ENCODE measurements at regions not wholly inside any gene's neighbourhood (a gene's known extent, or its start where the extent isn't known, plus 50 kb on each side); places are given as distances from the start of the nearest gene placed in this dataset.

DNA sequence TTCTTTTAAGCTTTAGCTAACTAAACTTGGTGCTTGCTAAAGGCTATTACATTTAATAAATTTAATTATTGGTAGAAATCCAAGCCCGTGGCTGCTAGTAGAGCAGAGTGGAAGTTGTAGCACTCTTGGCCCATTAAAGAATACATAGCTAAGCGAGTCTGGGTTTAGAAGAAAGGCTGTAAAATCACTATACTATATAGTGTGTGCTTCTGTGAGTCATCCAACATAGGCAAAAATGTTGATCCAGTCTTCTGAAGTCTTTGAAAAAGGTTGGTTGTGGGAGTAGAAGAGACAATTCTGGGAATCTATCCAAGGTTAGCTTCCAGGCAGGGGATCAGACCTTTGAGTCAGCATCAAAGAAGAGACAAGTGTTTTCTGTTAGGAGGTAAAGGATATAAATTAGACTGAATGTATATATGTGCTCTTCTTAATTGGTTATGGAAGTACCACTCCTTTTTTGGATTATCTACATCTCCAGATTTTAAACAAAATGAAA lies 664.2 kb downstream of the NXPH1 start:
- TF ChIP-seq, protein P1, sequence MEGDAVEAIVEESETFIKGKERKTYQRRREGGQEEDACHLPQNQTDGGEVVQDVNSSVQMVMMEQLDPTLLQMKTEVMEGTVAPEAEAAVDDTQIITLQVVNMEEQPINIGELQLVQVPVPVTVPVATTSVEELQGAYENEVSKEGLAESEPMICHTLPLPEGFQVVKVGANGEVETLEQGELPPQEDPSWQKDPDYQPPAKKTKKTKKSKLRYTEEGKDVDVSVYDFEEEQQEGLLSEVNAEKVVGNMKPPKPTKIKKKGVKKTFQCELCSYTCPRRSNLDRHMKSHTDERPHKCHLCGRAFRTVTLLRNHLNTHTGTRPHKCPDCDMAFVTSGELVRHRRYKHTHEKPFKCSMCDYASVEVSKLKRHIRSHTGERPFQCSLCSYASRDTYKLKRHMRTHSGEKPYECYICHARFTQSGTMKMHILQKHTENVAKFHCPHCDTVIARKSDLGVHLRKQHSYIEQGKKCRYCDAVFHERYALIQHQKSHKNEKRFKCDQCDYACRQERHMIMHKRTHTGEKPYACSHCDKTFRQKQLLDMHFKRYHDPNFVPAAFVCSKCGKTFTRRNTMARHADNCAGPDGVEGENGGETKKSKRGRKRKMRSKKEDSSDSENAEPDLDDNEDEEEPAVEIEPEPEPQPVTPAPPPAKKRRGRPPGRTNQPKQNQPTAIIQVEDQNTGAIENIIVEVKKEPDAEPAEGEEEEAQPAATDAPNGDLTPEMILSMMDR (IDR thresholded peaks at IDR 0.05; ENCODE audit: insufficient read depth, low read depth, low read length) = no peak
- TF ChIP-seq EZH2 (IDR thresholded peaks at IDR 0.05; ENCODE audit: insufficient read depth, low read length) = no peak

Data from astrocyte (in vitro differentiated cells and primary cell).